Suprapubic skin (tissue), 4 donors: ENCODE measurements at regions not wholly inside any gene's neighbourhood (a gene's known extent, or its start where the extent isn't known, plus 50 kb on each side); places are given as distances from the start of the nearest gene placed in this dataset.

Source experiments
- CTCF ChIP-seq, 2 donors: fragments of 200-600 bp in 1 of 2; fragments of 450-650 bp in 1 of 2; sonication (generic) in 1 of 2; IDR thresholded peaks; one replicate each; pipeline ENCODE4 v1.5.1; 2016 to 2019; ENCODE audit warnings: antibody characterized with exemption in 2 of 2, mild to moderate bottlenecking in 1 of 2, moderate library complexity in 1 of 2
- POLR2A ChIP-seq, 2 donors: fragments of 450-650 bp; IDR thresholded peaks; one replicate each; pipeline ENCODE4 v1.6.1; 2017; ENCODE audit warnings: antibody characterized with exemption in 2 of 2, mild to moderate bottlenecking in 2 of 2, moderate library complexity in 2 of 2
- POLR2AphosphoS5 ChIP-seq, 3 donors: sonication (generic); formaldehyde crosslinking; IDR thresholded peaks; one replicate each; pipeline ENCODE4 v1.6.1; 2017; ENCODE audit warnings: antibody characterized with exemption in 3 of 3

DNA sequence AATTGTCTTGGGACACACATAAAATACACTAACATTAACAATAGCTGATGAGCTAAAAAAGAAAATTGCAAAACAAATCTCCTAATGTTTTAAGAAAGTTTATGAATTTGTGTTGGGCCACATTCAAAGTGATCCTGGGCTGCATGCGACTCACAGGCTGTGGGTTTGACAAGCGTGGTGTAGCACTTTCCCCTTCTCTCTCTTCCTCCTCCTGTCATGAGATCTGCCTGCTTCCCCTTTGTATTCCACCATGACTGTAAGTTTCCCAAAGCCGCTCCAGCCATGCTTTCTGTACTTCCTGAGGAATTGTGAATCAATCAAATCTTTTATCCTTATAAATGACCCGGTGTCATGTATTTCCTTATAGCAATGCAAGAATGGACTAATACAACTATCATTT, 178.0 kb downstream of the TLR4 start:
- TF ChIP-seq CTCF (IDR thresholded peaks at IDR 0.05) (no peak), POLR2AphosphoS5 (IDR thresholded peaks at IDR 0.05) (no peak), POLR2A (IDR thresholded peaks at IDR 0.05) (no peak)
